Neural cell (in vitro differentiated cells): ENCODE measurements at regions not wholly inside any gene's neighbourhood (a gene's known extent, or its start where the extent isn't known, plus 50 kb on each side); places are given as distances from the start of the nearest gene placed in this dataset.

Experiments
- H2AFZ ChIP-seq: fragments of 200-600, 300-800 bp; sonication (generic), shearing (Covaris generic); 2 replicates; pipeline ENCODE4 v1.6.0; 2014; ENCODE audit warnings: low read depth, mild to moderate bottlenecking, antibody characterized with exemption, low read length, moderate library complexity
- H3F3A ChIP-seq: fragments of 200-600 bp; shearing (Covaris generic); 2 replicates; pipeline ENCODE4 v1.6.1; 2016; ENCODE audit warnings: mild to moderate bottlenecking, moderate library complexity, mixed read lengths, antibody characterized with exemption, low read length; ENCODE audit not compliant: insufficient read depth, poor library complexity, severe bottlenecking
- H3K27ac ChIP-seq: fragments of 200-600, 300-800 bp; sonication (generic), shearing (Covaris generic); 2 replicates; pipeline ENCODE4 v1.5.1; 2014; ENCODE audit warnings: mild to moderate bottlenecking, low read length, moderate library complexity
- H3K27me3 ChIP-seq: fragments of 300-800, 200-600 bp; sonication (generic), shearing (Covaris generic); 2 replicates; pipeline ENCODE4 v1.6.0; 2014; ENCODE audit warnings: mild to moderate bottlenecking, low read depth, low read length, moderate library complexity; ENCODE audit not compliant: insufficient read depth
- H3K36me3 ChIP-seq: fragments of 300-800, 200-600 bp; sonication (generic), shearing (Covaris generic); 2 replicates; pipeline ENCODE4 v1.5.1; 2014; ENCODE audit warnings: mild to moderate bottlenecking, antibody characterized with exemption, low read length, moderate library complexity; ENCODE audit not compliant: insufficient read depth
- H3K4me2 ChIP-seq: fragments of 300-800, 200-600 bp; sonication (generic), shearing (Covaris generic); 2 replicates; pipeline ENCODE4 v1.6.0; 2014; ENCODE audit warnings: mild to moderate bottlenecking, low read length
- H3K4me3 ChIP-seq: fragments of 300-800, 200-600 bp; sonication (generic), shearing (Covaris generic); 2 replicates; pipeline ENCODE4 v1.5.1; 2014; ENCODE audit warnings: mild to moderate bottlenecking, low read length, moderate library complexity
- H3K79me2 ChIP-seq: fragments of 200-600 bp; shearing (Covaris generic); replicated peaks from 2 replicates; pipeline ENCODE4 v1.6.0; 2014; ENCODE audit warnings: mild to moderate bottlenecking, low read length, moderate library complexity; ENCODE audit not compliant: insufficient read depth
- H3K9ac ChIP-seq: fragments of 300-800, 200-600 bp; sonication (generic), shearing (Covaris generic); 2 replicates; pipeline ENCODE4 v1.6.1; 2016; ENCODE audit warnings: mild to moderate bottlenecking, low read length, mixed read lengths
- H3K9me2 ChIP-seq: fragments of 200-600 bp; shearing (Covaris generic); 2 replicates; pipeline ENCODE4 v1.6.1; 2016; ENCODE audit warnings: mild to moderate bottlenecking, low read length, mixed read lengths; ENCODE audit not compliant: insufficient read depth
- H3K9me3 ChIP-seq: fragments of 200-600, 300-800 bp; sonication (generic), shearing (Covaris generic); 2 replicates; pipeline ENCODE4 v1.6.1; 2016; ENCODE audit warnings: mild to moderate bottlenecking, mixed run types, low read length, moderate library complexity, mixed read lengths
- H4K20me1 ChIP-seq: fragments of 200-600 bp; shearing (Covaris generic); 2 replicates; pipeline ENCODE4 v1.6.1; 2016; ENCODE audit warnings: mild to moderate bottlenecking, mixed run types; ENCODE audit not compliant: insufficient read depth
- EP300 ChIP-seq: fragments of 450-650 bp; conservative IDR thresholded peaks from 2 replicates; pipeline ENCODE4 v1.6.1; 2014; ENCODE audit warnings: antibody characterized with exemption, mild to moderate bottlenecking, moderate library complexity; ENCODE audit not compliant: poor library complexity, severe bottlenecking
- MXI1 ChIP-seq: fragments of 450-650 bp; conservative IDR thresholded peaks from 2 replicates; pipeline ENCODE4 v1.6.1; 2014; ENCODE audit warnings: antibody characterized with exemption, mild to moderate bottlenecking; ENCODE audit not compliant: poor library complexity, severe bottlenecking
- POLR2AphosphoS5 ChIP-seq: IDR thresholded peaks from 2 replicates; pipeline ENCODE4 v1.6.1; 2012
- RAD21 ChIP-seq: fragments of 450-650 bp; conservative IDR thresholded peaks from 2 replicates; pipeline ENCODE4 v1.6.1; 2014; ENCODE audit warnings: antibody characterized with exemption, mild to moderate bottlenecking, moderate library complexity
- REST ChIP-seq: IDR thresholded peaks from 2 replicates; pipeline ENCODE4 v1.6.1; 2012; ENCODE audit warnings: borderline replicate concordance
- SMC3 ChIP-seq: fragments of 450-650 bp; conservative IDR thresholded peaks from 2 replicates; pipeline ENCODE4 v1.6.1; 2014; ENCODE audit warnings: antibody characterized with exemption, mild to moderate bottlenecking, moderate library complexity; ENCODE audit not compliant: poor library complexity
- TAF1 ChIP-seq: IDR thresholded peaks from 2 replicates; pipeline ENCODE4 v1.6.1; 2012; ENCODE audit warnings: low read depth
- TF ChIP-seq, protein P1 (sequence below): fragments of 450-650 bp; IDR thresholded peaks from 2 replicates; pipeline ENCODE4 v1.5.1; 2014; ENCODE audit warnings: antibody characterized with exemption, mild to moderate bottlenecking, moderate library complexity; ENCODE audit not compliant: poor library complexity, severe bottlenecking

DNA sequence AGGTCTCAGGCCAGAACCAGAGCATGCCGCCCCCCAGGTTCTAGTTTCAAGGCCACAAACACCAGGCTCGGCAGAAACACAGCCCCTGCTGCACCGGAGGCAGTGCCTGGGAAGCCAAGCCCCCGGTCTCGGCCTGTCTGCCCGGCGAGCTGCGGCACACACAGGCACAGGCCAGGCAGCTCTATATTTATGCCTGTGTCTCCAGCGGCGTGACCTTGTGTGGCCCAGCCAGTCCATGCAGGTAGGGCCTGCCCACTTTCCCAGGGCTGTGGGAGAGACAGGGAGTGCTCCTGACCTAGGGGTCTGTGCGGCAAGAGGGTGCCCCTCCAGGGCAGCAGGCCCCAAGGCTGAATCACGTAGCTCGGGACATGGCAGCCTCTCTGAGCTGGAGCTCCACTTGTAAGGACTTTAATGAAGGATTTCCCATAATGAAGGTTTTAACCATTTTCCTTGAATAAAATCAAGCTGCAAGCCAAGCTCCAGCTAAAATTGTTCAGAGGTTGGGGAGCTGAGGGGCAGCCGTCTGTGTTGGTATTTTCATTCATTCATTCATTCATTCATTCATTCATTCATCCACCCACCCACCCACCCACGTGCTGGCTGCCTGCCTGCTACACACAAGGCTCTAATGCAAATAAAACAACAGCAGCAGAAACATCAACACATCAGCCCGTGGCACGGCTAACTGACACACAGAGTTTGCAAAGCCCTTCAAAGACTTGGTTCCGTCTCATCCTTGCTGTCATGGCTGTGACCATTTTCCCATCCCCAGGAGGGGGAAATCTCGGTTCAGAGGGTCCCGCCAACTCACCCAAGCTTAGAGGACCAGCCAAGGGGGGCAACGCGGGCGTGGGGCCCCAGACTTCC lies 92.0 kb downstream of the RFLNA start:
- no peaks in the 10 kb centered on the region for H3F3A ChIP-seq
- no peaks in the 10 kb centered on the region for H3K27me3 ChIP-seq
- H3K9ac ChIP-seq, result no peak overlapping the region
- no peak overlapping the region for H3K4me3 ChIP-seq
- H3K9me3 ChIP-seq, result no peaks in the 10 kb centered on the region
- no peak overlapping the region for H3K4me2 ChIP-seq
- H3K36me3 ChIP-seq, result no peaks in the 10 kb centered on the region
- no peak overlapping the region for H3K27ac ChIP-seq
- no peaks in the 10 kb centered on the region for H4K20me1 ChIP-seq
- no peak overlapping the region for H2AFZ ChIP-seq
- TF ChIP-seq, protein P1, sequence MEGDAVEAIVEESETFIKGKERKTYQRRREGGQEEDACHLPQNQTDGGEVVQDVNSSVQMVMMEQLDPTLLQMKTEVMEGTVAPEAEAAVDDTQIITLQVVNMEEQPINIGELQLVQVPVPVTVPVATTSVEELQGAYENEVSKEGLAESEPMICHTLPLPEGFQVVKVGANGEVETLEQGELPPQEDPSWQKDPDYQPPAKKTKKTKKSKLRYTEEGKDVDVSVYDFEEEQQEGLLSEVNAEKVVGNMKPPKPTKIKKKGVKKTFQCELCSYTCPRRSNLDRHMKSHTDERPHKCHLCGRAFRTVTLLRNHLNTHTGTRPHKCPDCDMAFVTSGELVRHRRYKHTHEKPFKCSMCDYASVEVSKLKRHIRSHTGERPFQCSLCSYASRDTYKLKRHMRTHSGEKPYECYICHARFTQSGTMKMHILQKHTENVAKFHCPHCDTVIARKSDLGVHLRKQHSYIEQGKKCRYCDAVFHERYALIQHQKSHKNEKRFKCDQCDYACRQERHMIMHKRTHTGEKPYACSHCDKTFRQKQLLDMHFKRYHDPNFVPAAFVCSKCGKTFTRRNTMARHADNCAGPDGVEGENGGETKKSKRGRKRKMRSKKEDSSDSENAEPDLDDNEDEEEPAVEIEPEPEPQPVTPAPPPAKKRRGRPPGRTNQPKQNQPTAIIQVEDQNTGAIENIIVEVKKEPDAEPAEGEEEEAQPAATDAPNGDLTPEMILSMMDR, result no peak
- TF ChIP-seq POLR2AphosphoS5 (no peak), MXI1 (no peak), RAD21 (no peak)
- H3K9me2 ChIP-seq, result no peaks in the 10 kb centered on the region
- no peaks in the 10 kb centered on the region for H3K79me2 ChIP-seq

GRCh38 chr12:124386059-124386458 lies 91.2 kb downstream of the RFLNA start:
- no peaks in the 10 kb centered on the region for H3K36me3 ChIP-seq
- H3K4me2 ChIP-seq, result no peak overlapping the region
- H3F3A ChIP-seq, result no peaks in the 10 kb centered on the region
- no peaks in the 10 kb centered on the region for H3K27me3 ChIP-seq
- H3K27ac ChIP-seq, result no peak overlapping the region
- H4K20me1 ChIP-seq, result no peaks in the 10 kb centered on the region
- H3K79me2 ChIP-seq, result no peaks in the 10 kb centered on the region
- H3K9ac ChIP-seq, result no peak overlapping the region
- H3K9me2 ChIP-seq, result no peaks in the 10 kb centered on the region
- no peaks in the 10 kb centered on the region for H3K9me3 ChIP-seq
- no peak overlapping the region for H2AFZ ChIP-seq
- TF ChIP-seq MXI1 (no peak), SMC3 (no peak), REST (no peak), POLR2AphosphoS5 (no peak), TAF1 (no peak)
- H3K4me3 ChIP-seq, result no peak overlapping the region

- H3K9me2 ChIP-seq, result no peaks in the 10 kb centered on the region
- no peak overlapping the region for H3K27ac ChIP-seq
- H4K20me1 ChIP-seq, result no peaks in the 10 kb centered on the region
- no peak overlapping the region for H3K4me3 ChIP-seq
- H3K9ac ChIP-seq, result no peak overlapping the region
- H2AFZ ChIP-seq, result no peak overlapping the region
- H3K4me2 ChIP-seq, result no peak overlapping the region
- H3K36me3 ChIP-seq, result no peaks in the 10 kb centered on the region
- H3K79me2 ChIP-seq, result no peaks in the 10 kb centered on the region
- no peaks in the 10 kb centered on the region for H3K27me3 ChIP-seq
- no peaks in the 10 kb centered on the region for H3K9me3 ChIP-seq
- no peaks in the 10 kb centered on the region for H3F3A ChIP-seq
- no peak for TF ChIP-seq MXI1
- TF ChIP-seq, protein P1, result no peak
- no peak for TF ChIP-seq RAD21
- no peak for TF ChIP-seq REST
- TF ChIP-seq SMC3, result no peak
- TF ChIP-seq EP300, result no peak
- no peak for TF ChIP-seq TAF1
Observed at GRCh38 chr12:124385219-124385969, 90.5 kb downstream of the RFLNA start.
